ENCODE measurements at regions not wholly inside any gene's neighbourhood (a gene's known extent, or its start where the extent isn't known, plus 50 kb on each side); places are given as distances from the start of the nearest gene placed in this dataset.
"Not testable (repeated sequence)": the region's sequence is repeated elsewhere in the genome, so short reads cannot be mapped to it uniquely, and the experiment has no call there.

GRCh38 chr10:31679936-31680335 lies 248.7 kb downstream of the ARHGAP12 start:
- no peak for DNase-seq

DNA sequence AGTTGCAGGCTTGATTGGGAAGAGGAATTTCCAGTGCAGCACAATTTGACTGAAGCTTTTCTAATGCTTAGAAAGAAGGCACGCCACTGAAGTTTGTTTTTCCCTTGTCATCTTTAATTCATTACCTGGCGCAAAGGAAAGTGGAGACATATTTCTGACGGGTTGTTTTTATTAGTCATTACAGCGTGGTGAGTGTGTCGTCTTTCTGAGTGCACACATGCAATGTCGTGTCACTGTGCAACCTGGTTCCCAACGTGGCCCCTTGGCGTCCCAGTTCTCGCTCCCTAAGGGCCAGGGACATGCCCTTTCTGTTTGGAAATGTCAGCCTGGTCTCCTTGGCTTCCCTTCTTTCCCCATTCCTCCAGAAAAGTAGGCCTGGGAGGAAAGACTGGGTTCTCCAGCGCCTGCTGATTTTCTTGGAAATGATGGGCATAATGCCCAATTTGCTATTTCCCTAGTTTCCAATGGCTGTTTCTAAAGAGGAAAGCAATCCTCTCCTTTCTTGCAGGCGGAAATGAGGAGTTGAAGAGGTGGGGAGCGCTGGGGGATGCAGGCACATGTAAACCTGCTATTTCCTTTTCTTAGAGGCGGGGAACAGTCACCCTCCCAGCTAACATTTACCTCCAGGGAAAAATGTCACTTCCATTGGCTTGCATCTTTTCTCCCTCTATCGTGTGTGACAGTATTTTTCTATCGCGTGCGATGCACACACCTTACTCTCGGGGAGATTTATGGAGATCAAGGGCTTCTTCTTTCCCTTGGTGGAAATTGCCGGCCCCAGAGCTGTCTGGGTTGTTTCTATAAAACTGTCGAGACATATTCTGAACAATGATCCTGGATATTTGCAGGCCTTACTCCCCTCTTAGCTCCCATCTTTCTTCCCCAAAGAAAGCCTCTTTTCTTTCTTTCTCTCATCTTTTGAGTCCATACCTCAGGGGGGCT lies 249.8 kb downstream of the ARHGAP12 start:
- DNase-seq, result no peak

DNA sequence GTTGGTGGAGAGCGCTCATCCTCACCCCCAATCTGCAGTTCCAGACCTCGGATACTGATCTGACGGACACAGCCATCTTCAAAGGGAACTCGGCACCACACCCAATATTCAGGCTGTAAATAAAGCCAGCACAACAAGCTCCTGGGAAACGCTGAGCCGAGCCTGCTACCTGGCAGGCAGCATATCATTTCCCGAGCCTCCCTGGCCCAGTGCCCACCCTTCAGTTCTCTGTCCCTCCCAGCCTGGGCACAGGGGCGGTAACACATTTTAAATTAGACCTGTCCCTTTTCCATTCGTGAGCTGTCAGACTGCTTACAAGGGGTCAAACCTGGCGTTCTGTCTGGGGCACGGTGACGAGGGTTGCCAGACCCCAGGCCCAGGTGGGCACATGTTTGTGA lies 250.5 kb downstream of the ARHGAP12 start:
- DNase-seq, result no peak

GRCh38 chr10:31677195-31678138 lies 251.2 kb downstream of the ARHGAP12 start:
- DNase-seq, result no peak

- no peak for DNase-seq
Observed at GRCh38 chr10:31675726-31676125, 252.9 kb downstream of the ARHGAP12 start.

- DNase-seq, result no peak
Observed at GRCh38 chr10:31669357-31669756, 259.3 kb downstream of the ARHGAP12 start.

DNA sequence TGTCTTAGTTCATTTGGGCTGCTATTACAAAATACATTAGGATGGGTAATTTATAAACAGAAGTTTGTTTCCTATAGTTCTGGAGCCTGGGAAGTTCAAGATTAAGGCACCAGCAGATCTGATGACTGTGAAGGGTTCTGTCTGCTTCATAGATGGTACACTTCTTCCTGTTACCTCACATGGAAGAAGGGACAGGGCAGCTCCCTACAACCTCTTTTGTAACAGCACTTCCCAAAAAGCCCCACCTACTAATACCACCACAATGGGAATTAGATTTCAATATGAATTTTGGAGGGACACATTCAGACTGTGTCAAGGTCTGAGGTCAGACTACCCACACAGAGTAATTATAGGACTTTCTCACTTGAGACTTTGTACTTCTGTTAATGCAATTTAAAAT lies 260.3 kb downstream of the ARHGAP12 start:
- no peak for DNase-seq

DNA sequence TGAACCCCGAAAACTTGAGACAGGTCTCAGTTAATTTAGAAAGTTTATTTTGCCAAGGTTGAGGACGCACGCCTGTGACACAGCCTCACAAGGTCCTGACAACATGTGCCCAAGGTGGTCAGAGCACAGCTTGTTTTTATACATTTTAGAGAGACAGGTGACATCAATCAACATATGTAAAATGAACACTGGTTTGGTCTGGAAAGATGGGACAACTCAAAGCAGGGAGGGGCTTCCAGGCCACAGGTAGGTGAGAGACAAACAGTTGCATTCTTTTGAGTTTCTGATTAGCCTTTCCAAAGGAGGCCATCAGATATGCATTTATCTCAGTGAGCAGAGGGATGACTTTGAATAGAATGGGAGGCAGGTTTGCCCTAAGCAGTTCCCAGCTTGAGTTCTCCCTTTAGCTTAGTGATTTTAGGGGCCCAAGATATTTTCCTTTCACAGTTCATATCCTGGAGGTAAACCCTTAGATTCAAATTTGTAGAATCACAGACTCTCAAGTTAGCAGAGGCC lies 262.8 kb downstream of the ARHGAP12 start:
- not testable (repeated sequence) for DNase-seq

GRCh38 chr10:31664803-31665202 lies 263.8 kb downstream of the ARHGAP12 start:
- no peak for DNase-seq

DNA sequence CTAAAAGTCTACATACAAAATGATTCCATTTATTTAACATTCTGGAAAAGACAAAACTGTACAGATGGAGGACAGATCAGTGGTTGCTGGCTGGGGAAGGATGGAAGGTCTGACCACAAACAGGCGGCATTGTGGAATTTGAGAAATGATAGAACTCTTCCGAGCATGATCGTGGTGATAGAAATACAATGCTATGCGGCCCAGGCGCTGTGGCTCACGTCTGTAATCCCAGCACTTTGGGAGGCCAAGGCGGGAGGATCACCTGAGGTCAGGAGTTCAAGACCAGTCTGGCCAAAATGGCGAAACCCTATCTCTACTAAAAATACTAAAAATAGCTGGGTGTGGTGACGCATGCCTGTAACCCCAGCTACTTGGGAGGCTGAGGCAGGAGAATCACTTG lies 264.6 kb downstream of the ARHGAP12 start:
- DNase-seq, result not testable (repeated sequence)

GRCh38 chr10:31660300-31660699 lies 268.3 kb downstream of the ARHGAP12 start:
- DNase-seq, result no peak

DNA sequence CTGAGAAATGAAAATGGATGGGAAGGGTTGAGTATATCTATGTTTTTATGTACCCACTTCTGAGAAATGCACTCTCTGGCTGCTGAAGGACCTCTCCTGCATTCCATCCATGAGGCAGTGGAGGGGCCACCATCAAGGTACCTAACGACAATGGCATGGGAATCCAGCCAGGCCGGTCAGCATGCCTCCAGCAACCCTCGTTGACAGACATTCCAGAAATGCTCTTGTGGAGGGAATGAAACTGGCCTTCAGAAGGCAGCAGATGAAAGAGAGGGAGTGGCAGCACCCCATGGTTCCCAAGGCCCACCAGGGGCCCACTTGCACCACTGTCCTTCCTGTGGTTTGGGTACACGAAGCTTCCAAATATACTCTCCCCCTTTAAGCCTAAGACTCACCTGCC lies 269.0 kb downstream of the ARHGAP12 start:
- DNase-seq, result no peak

GRCh38 chr10:31657434-31657872 lies 271.2 kb downstream of the ARHGAP12 start:
- DNase-seq, result no peak

DNA sequence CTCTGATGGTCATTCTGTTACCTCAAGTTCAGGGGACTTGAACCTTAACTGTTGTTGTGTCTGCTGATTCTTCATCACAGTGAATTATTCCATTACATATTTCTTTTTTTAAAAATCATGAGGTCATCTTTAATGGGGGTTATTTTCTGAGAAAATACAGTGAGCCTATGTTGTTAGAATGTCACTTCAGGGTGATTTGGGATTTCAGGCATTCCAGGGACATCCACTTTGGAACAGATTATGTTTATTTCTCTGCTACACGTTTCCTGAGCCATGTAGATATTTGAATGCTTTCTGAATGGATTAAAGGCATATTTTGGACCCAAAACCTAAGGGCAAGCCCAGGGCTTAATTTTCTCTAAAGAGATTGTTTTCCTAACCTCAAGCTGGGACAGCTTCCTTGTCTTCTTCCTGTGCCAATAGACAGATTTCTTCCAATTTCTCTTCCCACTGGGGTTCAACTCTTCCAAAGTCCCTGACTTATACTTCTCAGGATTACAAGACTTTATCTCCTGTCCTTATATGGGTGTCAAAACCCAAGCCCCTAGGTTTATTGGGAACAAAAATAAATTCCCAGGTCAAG lies 271.7 kb downstream of the ARHGAP12 start:
- DNase-seq, result no peak

DNA sequence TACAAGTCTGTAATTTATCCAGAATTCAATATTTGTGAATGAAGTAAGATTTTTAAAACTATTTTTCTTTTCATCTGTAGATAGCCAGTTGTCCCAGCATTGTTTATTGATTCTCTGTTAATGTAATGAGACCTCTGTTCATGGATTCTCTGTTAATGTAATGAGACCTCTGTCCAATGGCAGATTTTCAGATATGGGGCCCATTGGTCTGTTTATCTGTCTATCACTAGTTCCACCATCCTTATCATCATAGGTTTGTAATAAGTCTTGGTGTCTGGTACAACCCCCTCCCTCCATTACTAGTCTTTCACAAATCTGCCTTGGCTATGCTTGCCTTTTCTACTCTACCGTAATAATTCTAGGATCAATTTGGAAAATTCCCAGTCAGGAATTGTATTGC lies 276.6 kb downstream of the ARHGAP12 start:
- no peak for DNase-seq

DNA sequence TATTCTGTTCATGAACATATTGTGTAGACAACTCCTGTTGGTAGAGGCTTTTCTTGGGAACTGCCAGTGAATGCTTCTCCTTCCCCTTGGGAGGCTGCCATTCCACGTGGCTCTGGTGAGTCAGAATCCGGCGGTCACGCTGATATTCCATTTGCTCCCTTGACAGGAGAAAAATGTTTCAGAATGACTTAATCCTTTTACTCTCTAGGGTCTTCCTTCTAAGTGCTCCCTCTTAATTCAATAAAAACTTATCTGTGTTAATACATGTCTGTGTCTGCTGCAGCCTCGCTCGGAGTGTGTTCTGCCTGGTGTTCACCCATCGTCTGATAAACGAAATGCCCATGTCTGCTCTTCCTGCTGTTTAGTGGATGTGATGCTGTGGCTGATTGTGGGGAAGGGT lies 278.6 kb downstream of the ARHGAP12 start:
- no peak for DNase-seq

GRCh38 chr10:31648966-31649365 lies 279.7 kb downstream of the ARHGAP12 start:
- no peak for DNase-seq

DNA sequence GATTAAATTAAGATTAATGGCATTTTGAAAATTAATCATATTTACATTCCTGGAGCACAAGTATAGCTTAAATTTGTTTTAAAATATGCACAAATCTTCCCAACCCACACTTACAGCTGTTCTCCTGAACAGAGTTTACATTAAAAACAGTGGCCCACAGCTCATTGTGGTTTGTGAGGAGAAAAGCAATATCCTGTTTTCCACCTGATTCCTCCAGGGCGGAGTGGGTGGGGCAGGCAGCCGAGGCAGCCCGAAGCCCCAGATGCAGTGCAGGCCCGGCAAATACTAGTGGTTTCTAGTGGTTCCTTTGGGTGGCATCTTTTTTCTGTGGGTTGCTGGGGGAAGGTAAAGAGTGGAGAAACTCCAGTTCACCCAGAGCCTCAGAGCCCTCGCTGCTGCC lies 280.8 kb downstream of the ARHGAP12 start:
- DNase-seq, result no peak

- DNase-seq, result no peak
Observed at GRCh38 chr10:31646519-31646918, 282.1 kb downstream of the ARHGAP12 start.

GRCh38 chr10:31645786-31646185 lies 282.8 kb downstream of the ARHGAP12 start:
- no peak for DNase-seq

- DNase-seq, result no peak
Observed at GRCh38 chr10:31644931-31645633, 283.5 kb downstream of the ARHGAP12 start.

- no peak for DNase-seq
Observed at GRCh38 chr10:31642281-31642680, 286.4 kb downstream of the ARHGAP12 start.

All from KG1 (cell line).